ENCODE measurements at regions not wholly inside any gene's neighbourhood (a gene's known extent, or its start where the extent isn't known, plus 50 kb on each side); places are given as distances from the start of the nearest gene placed in this dataset.

DNA sequence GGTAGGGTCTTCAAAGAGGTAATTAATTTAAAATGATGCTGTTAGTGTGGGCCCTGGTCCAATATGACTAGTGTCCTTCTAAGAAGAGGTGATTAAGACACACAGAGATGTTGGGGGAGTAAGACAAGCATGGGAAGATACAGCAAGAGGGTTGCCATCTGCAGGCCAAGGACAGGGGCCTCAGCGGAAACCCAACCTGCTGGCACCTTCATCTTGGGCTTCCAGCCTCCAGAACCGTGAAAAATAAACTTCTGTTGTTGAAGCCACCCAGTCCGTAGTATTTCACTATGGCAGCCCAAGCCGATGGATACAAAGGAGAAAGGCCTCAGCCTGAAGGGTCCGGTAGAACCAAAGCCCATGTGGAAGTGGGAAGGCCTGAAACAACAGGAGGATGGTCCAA lies 161.7 kb upstream of the UBE2E1 start:
- Histone ChIP-seq H3K4me1 (ENCODE audit: control insufficient read depth, insufficient read depth, low read length) (no peaks in the 10 kb centered on the region), H3K9me3 (ENCODE audit: control insufficient read depth in 2 of 2, low read length in 2 of 2) (no peaks in the 10 kb centered on the region), H3K9ac (ENCODE audit: low read length in 2 of 2) (no peak overlapping the region), H3K36me3 (ENCODE audit: control insufficient read depth in 2 of 2, insufficient read depth in 2 of 2, low read length in 2 of 2) (no peaks in the 10 kb centered on the region), H3K27me3 (ENCODE audit: control insufficient read depth in 1 of 2, insufficient read depth in 2 of 2, low read length in 2 of 2) (no peaks in the 10 kb centered on the region), H3K4me3 (ENCODE audit: low read length in 2 of 2) (no peak overlapping the region), H3K27ac (ENCODE audit: low read length) (no peak overlapping the region)

DNA sequence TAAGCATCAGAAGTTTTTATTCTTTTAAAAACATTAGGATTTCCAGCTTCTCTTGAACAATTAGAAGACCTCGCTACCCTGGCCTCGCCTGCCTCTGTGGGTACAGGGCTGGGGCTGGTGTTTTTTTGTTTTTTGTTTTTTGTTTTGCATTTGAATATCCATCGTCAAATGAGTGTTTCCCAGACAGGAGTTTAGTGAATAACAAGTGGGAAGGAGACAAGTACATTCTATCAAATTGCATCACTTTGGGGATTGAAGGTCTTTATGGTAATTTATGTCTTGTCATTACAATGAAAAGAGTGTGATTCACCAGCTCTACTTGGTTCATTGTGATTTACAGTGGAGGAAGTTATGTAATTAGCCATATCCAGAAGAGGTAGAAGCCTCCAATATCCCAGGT lies 161.1 kb upstream of the UBE2E1 start:
- Histone ChIP-seq H3K4me3 (ENCODE audit: low read length in 2 of 2) (no peak overlapping the region), H3K27ac (ENCODE audit: low read length) (no peak overlapping the region), H3K9ac (ENCODE audit: low read length in 2 of 2) (no peak overlapping the region)

DNA sequence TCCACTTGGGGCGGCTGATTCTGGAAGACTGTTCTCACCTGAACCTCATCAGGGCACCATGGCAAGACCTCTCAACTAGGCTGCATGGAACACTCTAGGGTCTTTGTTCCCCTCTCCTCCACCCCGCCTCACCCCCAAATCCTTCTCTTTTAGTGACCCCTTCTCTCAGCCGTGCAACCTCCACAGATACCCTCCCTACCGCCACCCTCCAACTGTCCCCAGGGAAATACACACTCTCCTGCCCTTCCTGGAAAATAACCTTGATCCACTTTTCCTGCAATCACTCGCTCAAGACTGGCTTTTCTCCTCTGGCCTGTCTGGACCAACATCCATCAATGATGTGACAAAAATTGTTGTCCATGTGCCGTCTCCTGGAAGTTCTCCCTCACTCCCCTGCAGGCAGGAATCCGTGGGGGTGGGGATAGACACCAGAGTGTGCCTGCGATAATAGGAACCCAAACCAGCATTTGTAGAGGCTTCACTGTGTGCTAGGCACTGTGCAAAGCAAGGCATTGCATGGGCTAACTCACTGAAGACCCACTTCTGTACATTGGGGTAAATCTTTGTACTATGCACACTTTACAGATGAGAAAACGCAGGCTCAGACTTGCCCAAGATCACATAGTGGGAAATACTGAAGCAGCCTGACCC lies 160.1 kb upstream of the UBE2E1 start:
- H3K27ac ChIP-seq (ENCODE audit: low read length) = no peak overlapping the region
- no peaks in the 10 kb centered on the region for H3K27me3 ChIP-seq (ENCODE audit: control insufficient read depth in 1 of 2, insufficient read depth in 2 of 2, low read length in 2 of 2)

More for the DNA sequence above, 161.1 kb upstream of the UBE2E1 start:
- Histone ChIP-seq H3K36me3 (ENCODE audit: control insufficient read depth in 2 of 2, insufficient read depth in 2 of 2, low read length in 2 of 2) (no peaks in the 10 kb centered on the region), H3K27me3 (ENCODE audit: control insufficient read depth in 1 of 2, insufficient read depth in 2 of 2, low read length in 2 of 2) (no peaks in the 10 kb centered on the region), H3K9me3 (ENCODE audit: control insufficient read depth in 2 of 2, low read length in 2 of 2) (no peaks in the 10 kb centered on the region), H3K4me1 (ENCODE audit: control insufficient read depth, insufficient read depth, low read length) (no peaks in the 10 kb centered on the region)

DNA sequence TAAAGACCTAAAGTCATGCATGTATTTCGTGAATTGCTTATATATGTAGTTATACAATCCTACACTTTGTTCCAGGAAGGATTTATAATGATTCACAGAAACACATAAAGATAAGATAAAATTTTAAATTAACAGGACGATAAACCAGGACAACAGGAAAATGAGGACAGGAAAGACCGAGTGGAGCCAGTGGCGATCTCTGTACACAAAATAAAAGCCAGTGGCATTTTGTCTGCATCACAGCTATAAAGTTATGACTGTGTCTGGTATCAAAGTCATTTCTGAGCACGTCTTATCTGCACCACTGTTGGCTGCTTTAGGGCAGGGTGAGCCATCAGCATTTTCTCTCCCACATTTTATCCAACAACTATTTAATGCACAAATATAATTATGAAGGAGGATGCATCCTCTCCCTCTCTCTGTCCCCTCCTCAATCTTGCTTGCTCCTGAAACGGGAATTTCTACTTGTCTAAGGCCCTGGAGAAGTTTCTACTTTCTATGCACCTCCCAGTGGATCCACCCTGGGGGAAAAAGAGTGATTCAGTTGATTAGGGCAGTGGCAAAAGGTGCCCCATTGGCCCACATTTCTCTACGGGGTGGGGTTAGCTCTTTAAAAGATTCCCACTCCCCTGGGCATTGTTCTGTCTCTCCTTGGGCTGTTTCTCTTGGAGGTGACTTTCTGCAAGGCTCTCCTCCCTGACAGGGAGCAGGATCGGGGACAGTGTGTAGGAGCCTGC lies 159.4 kb upstream of the UBE2E1 start:
- no peak overlapping the region for H3K9ac ChIP-seq (ENCODE audit: low read length in 2 of 2)
- H3K4me3 ChIP-seq (ENCODE audit: low read length in 2 of 2) = no peak overlapping the region
- H3K4me1 ChIP-seq (ENCODE audit: control insufficient read depth, insufficient read depth, low read length) = no peaks in the 10 kb centered on the region
- H3K27me3 ChIP-seq (ENCODE audit: control insufficient read depth in 1 of 2, insufficient read depth in 2 of 2, low read length in 2 of 2) = no peaks in the 10 kb centered on the region
- H3K9me3 ChIP-seq (ENCODE audit: control insufficient read depth in 2 of 2, low read length in 2 of 2) = no peaks in the 10 kb centered on the region
- no peak overlapping the region for H3K27ac ChIP-seq (ENCODE audit: low read length)
- H3K36me3 ChIP-seq (ENCODE audit: control insufficient read depth in 2 of 2, insufficient read depth in 2 of 2, low read length in 2 of 2) = no peaks in the 10 kb centered on the region

More for the DNA sequence above, 160.1 kb upstream of the UBE2E1 start:
- H3K4me3 ChIP-seq (ENCODE audit: low read length in 2 of 2) = no peak overlapping the region
- H3K9me3 ChIP-seq (ENCODE audit: control insufficient read depth in 2 of 2, low read length in 2 of 2) = no peaks in the 10 kb centered on the region
- no peaks in the 10 kb centered on the region for H3K4me1 ChIP-seq (ENCODE audit: control insufficient read depth, insufficient read depth, low read length)
- no peak overlapping the region for H3K9ac ChIP-seq (ENCODE audit: low read length in 2 of 2)
- H3K36me3 ChIP-seq (ENCODE audit: control insufficient read depth in 2 of 2, insufficient read depth in 2 of 2, low read length in 2 of 2) = no peaks in the 10 kb centered on the region

DNA sequence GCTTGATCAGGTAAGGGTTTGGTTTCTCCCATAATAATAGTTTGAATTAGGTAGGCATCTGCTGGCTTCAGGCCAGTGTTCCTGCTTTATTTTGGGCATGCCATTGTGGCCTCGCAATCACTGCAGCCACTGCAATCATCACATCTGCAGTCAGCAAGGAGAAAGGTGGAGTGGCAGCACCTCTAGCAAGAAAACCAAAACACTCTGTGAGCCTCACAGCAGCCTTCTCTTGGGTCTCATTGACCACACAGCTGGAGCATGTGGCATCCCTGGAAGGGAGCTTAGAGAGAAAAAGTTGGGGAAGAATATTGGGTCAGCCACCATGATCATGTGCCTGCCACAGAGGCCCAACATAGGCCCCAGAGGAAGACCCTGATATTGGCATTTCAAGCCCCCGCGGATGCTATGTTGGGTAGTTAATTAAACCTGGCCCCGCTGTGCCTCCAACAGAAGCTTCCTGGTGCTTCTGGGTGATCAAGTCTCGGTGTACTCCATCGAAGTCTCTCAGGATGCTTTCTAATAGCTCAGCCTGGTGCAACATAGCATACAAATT lies 158.0 kb upstream of the UBE2E1 start:
- Histone ChIP-seq H3K27me3 (ENCODE audit: control insufficient read depth in 1 of 2, insufficient read depth in 2 of 2, low read length in 2 of 2) (no peaks in the 10 kb centered on the region), H3K4me1 (ENCODE audit: control insufficient read depth, insufficient read depth, low read length) (no peaks in the 10 kb centered on the region), H3K9ac (ENCODE audit: low read length in 2 of 2) (no peak overlapping the region), H3K36me3 (ENCODE audit: control insufficient read depth in 2 of 2, insufficient read depth in 2 of 2, low read length in 2 of 2) (no peaks in the 10 kb centered on the region), H3K4me3 (ENCODE audit: low read length in 2 of 2) (no peak overlapping the region), H3K9me3 (ENCODE audit: control insufficient read depth in 2 of 2, low read length in 2 of 2) (no peaks in the 10 kb centered on the region), H3K27ac (ENCODE audit: low read length) (no peak overlapping the region)

DNA sequence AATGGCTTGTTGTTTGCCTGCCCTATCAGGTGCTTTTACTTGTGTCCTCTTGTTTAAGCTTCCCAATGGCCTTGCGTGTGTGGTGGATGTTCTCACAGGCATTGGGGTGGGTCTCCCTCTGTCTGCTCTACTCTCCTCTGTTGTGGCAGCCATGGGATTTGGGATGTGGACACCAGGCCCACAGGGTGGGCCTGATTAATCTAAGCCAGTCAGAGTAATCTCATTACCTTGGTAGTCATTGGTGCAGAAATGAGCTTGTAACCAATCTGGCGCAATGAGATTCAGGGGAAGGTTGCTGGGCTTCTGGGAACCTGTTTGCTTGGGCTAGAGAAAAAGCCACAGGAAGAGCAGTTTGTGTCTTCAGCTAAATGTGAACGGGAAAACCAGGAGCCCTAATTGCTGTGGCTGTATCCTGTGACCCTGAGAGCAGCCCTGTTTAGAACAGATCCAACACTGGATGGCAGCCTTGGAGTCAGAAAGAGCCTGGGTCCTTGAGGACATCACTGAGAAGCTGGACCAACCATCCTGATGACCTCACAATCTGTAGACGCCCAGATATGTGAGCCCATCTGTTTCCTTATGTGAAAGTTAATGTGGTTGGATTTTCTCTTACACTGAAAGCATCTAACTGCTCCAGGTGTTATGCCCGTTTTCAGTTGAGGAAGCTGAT lies 157.3 kb upstream of the UBE2E1 start:
- Histone ChIP-seq H3K36me3 (ENCODE audit: control insufficient read depth in 2 of 2, insufficient read depth in 2 of 2, low read length in 2 of 2) (no peaks in the 10 kb centered on the region), H3K27me3 (ENCODE audit: control insufficient read depth in 1 of 2, insufficient read depth in 2 of 2, low read length in 2 of 2) (no peaks in the 10 kb centered on the region), H3K27ac (ENCODE audit: low read length) (no peak overlapping the region), H3K4me3 (ENCODE audit: low read length in 2 of 2) (no peak overlapping the region), H3K9ac (ENCODE audit: low read length in 2 of 2) (no peak overlapping the region), H3K9me3 (ENCODE audit: control insufficient read depth in 2 of 2, low read length in 2 of 2) (no peaks in the 10 kb centered on the region), H3K4me1 (ENCODE audit: control insufficient read depth, insufficient read depth, low read length) (no peaks in the 10 kb centered on the region)

DNA sequence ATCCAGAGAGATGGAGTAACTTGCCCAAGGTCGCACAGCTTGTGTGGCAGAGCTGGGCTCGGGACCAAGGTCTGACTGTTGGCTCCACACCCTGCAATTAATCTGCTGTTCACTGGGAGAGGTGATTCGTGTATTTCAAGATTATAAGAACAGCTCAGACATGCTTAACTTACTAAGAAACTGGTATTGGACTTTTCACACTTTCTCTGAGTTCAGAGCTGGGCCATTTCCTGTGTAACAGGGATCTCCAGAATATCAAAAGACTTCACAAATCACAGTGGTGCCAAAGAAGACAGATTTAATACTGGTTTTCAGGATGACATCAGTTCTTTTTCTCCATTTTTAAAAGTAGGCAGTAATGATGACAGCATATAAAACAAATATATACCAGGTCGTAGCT lies 156.8 kb upstream of the UBE2E1 start:
- H3K4me1 ChIP-seq (ENCODE audit: control insufficient read depth, insufficient read depth, low read length) = no peaks in the 10 kb centered on the region
- H3K36me3 ChIP-seq (ENCODE audit: control insufficient read depth in 2 of 2, insufficient read depth in 2 of 2, low read length in 2 of 2) = no peaks in the 10 kb centered on the region
- no peak overlapping the region for H3K27ac ChIP-seq (ENCODE audit: low read length)
- H3K4me3 ChIP-seq (ENCODE audit: low read length in 2 of 2) = no peak overlapping the region
- H3K9ac ChIP-seq (ENCODE audit: low read length in 2 of 2) = no peak overlapping the region
- H3K27me3 ChIP-seq (ENCODE audit: control insufficient read depth in 1 of 2, insufficient read depth in 2 of 2, low read length in 2 of 2) = no peaks in the 10 kb centered on the region
- no peaks in the 10 kb centered on the region for H3K9me3 ChIP-seq (ENCODE audit: control insufficient read depth in 2 of 2, low read length in 2 of 2)

DNA sequence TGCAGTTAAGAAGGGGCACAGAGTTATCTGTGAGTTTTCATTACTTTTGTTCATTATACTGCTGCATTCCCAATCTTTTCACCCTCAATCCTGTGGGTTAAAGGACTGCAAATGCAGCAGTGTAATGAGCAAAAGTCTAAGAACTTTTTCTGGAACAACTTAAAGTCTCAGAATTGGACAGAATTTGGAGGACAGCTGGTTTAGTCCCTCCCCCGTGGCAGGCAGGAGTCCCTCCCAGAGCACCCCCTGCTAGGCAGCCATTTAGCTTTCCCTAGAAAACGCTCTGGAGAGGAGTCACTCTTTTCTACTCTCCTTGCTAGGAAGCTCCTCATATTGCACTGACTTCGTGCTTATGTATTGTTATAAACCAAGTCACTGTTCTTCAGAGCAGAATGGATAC lies 156.3 kb upstream of the UBE2E1 start:
- Histone ChIP-seq H3K27me3 (ENCODE audit: control insufficient read depth in 1 of 2, insufficient read depth in 2 of 2, low read length in 2 of 2) (no peaks in the 10 kb centered on the region), H3K9me3 (ENCODE audit: control insufficient read depth in 2 of 2, low read length in 2 of 2) (no peaks in the 10 kb centered on the region), H3K4me1 (ENCODE audit: control insufficient read depth, insufficient read depth, low read length) (no peaks in the 10 kb centered on the region), H3K27ac (ENCODE audit: low read length) (no peak overlapping the region), H3K9ac (ENCODE audit: low read length in 2 of 2) (no peak overlapping the region), H3K36me3 (ENCODE audit: control insufficient read depth in 2 of 2, insufficient read depth in 2 of 2, low read length in 2 of 2) (no peaks in the 10 kb centered on the region), H3K4me3 (ENCODE audit: low read length in 2 of 2) (no peak overlapping the region)

DNA sequence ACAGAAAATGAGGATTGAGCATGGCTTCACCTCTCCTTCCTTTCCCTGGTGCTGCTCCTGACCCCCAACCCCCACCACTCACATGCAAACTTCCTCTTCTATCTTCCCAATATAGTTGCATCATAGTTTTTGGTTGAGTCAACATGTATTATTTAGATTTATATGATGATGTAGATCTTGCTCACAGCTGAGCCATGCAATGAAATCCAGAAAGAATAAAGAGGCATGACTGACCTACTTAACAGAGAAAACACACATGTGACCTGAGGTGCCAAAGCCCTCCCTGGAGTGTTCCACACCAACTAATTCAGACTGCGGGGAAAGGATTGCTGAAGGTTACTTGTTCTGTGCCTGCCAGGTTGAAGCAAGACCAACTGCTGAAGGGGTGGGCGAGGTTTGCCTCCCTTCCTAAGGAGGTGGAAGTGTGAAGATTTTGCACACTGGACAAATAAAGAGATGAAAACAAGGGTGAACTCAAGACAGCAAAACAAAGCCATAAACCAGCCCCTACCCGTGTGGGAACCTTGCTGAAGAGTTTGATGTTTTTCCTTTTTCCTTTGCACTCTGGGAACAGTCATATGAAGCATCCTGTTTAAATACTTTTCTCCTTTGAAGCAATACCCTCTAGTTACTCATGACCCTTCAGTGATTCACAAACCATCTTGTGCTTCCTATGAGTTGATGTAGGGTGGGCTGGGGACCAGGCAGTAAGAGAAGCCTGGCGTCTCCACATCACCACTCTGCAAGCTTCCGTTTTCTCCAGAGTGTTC lies 155.2 kb upstream of the UBE2E1 start:
- no peaks in the 10 kb centered on the region for H3K36me3 ChIP-seq (ENCODE audit: control insufficient read depth in 2 of 2, insufficient read depth in 2 of 2, low read length in 2 of 2)
- no peak overlapping the region for H3K4me3 ChIP-seq (ENCODE audit: low read length in 2 of 2)
- no peaks in the 10 kb centered on the region for H3K27me3 ChIP-seq (ENCODE audit: control insufficient read depth in 1 of 2, insufficient read depth in 2 of 2, low read length in 2 of 2)
- no peak overlapping the region for H3K9ac ChIP-seq (ENCODE audit: low read length in 2 of 2)
- H3K4me1 ChIP-seq (ENCODE audit: control insufficient read depth, insufficient read depth, low read length) = no peaks in the 10 kb centered on the region
- peaks cover 0 to under 1% of the 10 kb centered on the region in 2 donors for H3K9me3 ChIP-seq (ENCODE audit: control insufficient read depth in 2 of 2, low read length in 2 of 2)
- H3K27ac ChIP-seq (ENCODE audit: low read length) = no peak overlapping the region

Data from stomach smooth muscle (tissue), 2 donors.